GM23338 (cell line): ENCODE measurements at regions not wholly inside any gene's neighbourhood (a gene's known extent, or its start where the extent isn't known, plus 50 kb on each side); places are given as distances from the start of the nearest gene placed in this dataset.

Source experiments
- ATAC-seq: fragments of 200-7000 bp; cut with Tn5 transposase; 3 replicates; pipeline ENCODE4 v1.9.1; 2020
- DNase-seq: peaks from one replicate; pipeline ENCODE4 v3.0.0-alpha.2; 2015; ENCODE audit warnings: low spot score
- H2AFZ ChIP-seq: fragments of 200-600 bp; sonication (generic); 2 replicates; pipeline ENCODE4 v1.8.0; 2016; ENCODE audit warnings: antibody characterized with exemption, mild to moderate bottlenecking, moderate library complexity
- H3F3A ChIP-seq: fragments of 200-600 bp; sonication (generic); replicated peaks from 2 replicates; pipeline ENCODE4 v1.8.0; 2017; ENCODE audit warnings: antibody characterized with exemption, mixed run types, low read depth
- H3K27ac ChIP-seq: fragments of 200-600 bp; sonication (generic); 2 replicates; pipeline ENCODE4 v1.6.1; 2016; ENCODE audit warnings: low read depth
- H3K27me3 ChIP-seq: fragments of 200-600 bp; sonication (generic); 2 replicates; pipeline ENCODE4 v1.8.0; 2016; ENCODE audit warnings: mild to moderate bottlenecking, mixed run types, moderate library complexity; ENCODE audit not compliant: insufficient read depth
- H3K36me3 ChIP-seq: fragments of 200-600 bp; sonication (generic); 2 replicates; pipeline ENCODE4 v1.8.0; 2016; ENCODE audit warnings: mild to moderate bottlenecking; ENCODE audit not compliant: insufficient read depth
- H3K4me1 ChIP-seq: fragments of 200-600 bp; sonication (generic); 2 replicates; pipeline ENCODE4 v1.8.0; 2016; ENCODE audit warnings: mild to moderate bottlenecking, moderate library complexity; ENCODE audit not compliant: insufficient read depth
- H3K4me2 ChIP-seq: fragments of 200-600 bp; sonication (generic); 2 replicates; pipeline ENCODE4 v1.7.1; 2017; ENCODE audit warnings: mixed run types
- H3K4me3 ChIP-seq: fragments of 200-600 bp; sonication (generic); 2 replicates; pipeline ENCODE4 v1.6.1; 2016; ENCODE audit warnings: mixed run types
- H3K79me2 ChIP-seq: fragments of 200-600 bp; sonication (generic); replicated peaks from 2 replicates; pipeline ENCODE4 v1.8.0; 2017; ENCODE audit warnings: mild to moderate bottlenecking; ENCODE audit not compliant: insufficient read depth
- H3K9me2 ChIP-seq: fragments of 200-600 bp; sonication (generic); 2 replicates; pipeline ENCODE4 v1.8.0; 2017; ENCODE audit not compliant: insufficient read depth
- H4K20me1 ChIP-seq: fragments of 200-600 bp; sonication (generic); replicated peaks from 2 replicates; pipeline ENCODE4 v1.8.0; 2017; ENCODE audit warnings: mild to moderate bottlenecking; ENCODE audit not compliant: insufficient read depth
- H3K27ac Mint-ChIP-seq: 2 replicates; pipeline ENCODE4 v1.8.0; 2020; ENCODE audit warnings: inconsistent platforms, mild to moderate bottlenecking, moderate library complexity, mixed read lengths
- H3K27me3 Mint-ChIP-seq: 3 replicates; pipeline ENCODE4 v1.8.0; 2022; ENCODE audit warnings: low read depth, mild to moderate bottlenecking, moderate library complexity, mixed read lengths, inconsistent platforms; ENCODE audit not compliant: insufficient read depth, poor library complexity
- H3K36me3 Mint-ChIP-seq: 3 replicates; pipeline ENCODE4 v1.8.0; 2021; ENCODE audit warnings: low read depth, mild to moderate bottlenecking, inconsistent platforms, moderate library complexity, mixed read lengths
- H3K4me1 Mint-ChIP-seq: 3 replicates; pipeline ENCODE4 v1.8.0; 2020; ENCODE audit warnings: mild to moderate bottlenecking, inconsistent platforms, mixed read lengths
- H3K4me3 Mint-ChIP-seq: 3 replicates; pipeline ENCODE4 v1.8.0; 2021; ENCODE audit warnings: moderate library complexity, mild to moderate bottlenecking, inconsistent platforms, mixed read lengths
- H3K9me3 Mint-ChIP-seq: 3 replicates; pipeline ENCODE4 v1.8.0; 2020; ENCODE audit warnings: moderate library complexity, mild to moderate bottlenecking, inconsistent platforms, mixed read lengths
- CREB1 ChIP-seq: fragments of 250-450 bp; sonication (Bioruptor Pico); IDR thresholded peaks from 2 replicates; pipeline ENCODE4 v1.5.0; 2020; ENCODE audit warnings: low read depth, mild to moderate bottlenecking, moderate library complexity
- EZH2 ChIP-seq: fragments of 200-600 bp; sonication (generic); IDR thresholded peaks from one replicate; pipeline ENCODE4 v1.8.0; 2017; ENCODE audit warnings: antibody characterized with exemption, mild to moderate bottlenecking, low read depth; ENCODE audit not compliant: unreplicated experiment
- EZH2phosphoT487 ChIP-seq: fragments of 200-600 bp; sonication (generic); IDR thresholded peaks from one replicate; pipeline ENCODE4 v1.8.1; 2018; ENCODE audit warnings: antibody characterized with exemption; ENCODE audit not compliant: unreplicated experiment
- NANOG ChIP-seq: IDR thresholded peaks from 2 replicates; pipeline ENCODE4 v1.6.1; 2016; ENCODE audit warnings: antibody characterized with exemption, borderline replicate concordance
- ZNF114 ChIP-seq: fragments of 250-450 bp; sonication (Bioruptor Pico); IDR thresholded peaks from 2 replicates; pipeline ENCODE4 v1.5.0; 2020; ENCODE audit warnings: mild to moderate bottlenecking, moderate library complexity
- TF ChIP-seq, protein P1 (sequence below): IDR thresholded peaks from 2 replicates; pipeline ENCODE4 v1.6.1; 2016; ENCODE audit warnings: antibody characterized with exemption
- TF ChIP-seq, protein P2 (sequence below): fragments of 250-450 bp; sonication (Bioruptor Pico); IDR thresholded peaks from 2 replicates; pipeline ENCODE4 v1.5.0; 2020; ENCODE audit warnings: mild to moderate bottlenecking, moderate library complexity
- TF ChIP-seq, protein P3 (sequence below), 2 experiments: fragments of 200-600 bp in 1 of 2; sonication (generic) in 1 of 2; conservative IDR thresholded peaks; 2 replicates each; pipeline versions ENCODE4 v1.5.1 to v1.6.1; 2016 to 2017; ENCODE audit warnings: antibody characterized with exemption in 2 of 2, low read depth in 2 of 2, mild to moderate bottlenecking in 2 of 2, moderate library complexity in 1 of 2

DNA sequence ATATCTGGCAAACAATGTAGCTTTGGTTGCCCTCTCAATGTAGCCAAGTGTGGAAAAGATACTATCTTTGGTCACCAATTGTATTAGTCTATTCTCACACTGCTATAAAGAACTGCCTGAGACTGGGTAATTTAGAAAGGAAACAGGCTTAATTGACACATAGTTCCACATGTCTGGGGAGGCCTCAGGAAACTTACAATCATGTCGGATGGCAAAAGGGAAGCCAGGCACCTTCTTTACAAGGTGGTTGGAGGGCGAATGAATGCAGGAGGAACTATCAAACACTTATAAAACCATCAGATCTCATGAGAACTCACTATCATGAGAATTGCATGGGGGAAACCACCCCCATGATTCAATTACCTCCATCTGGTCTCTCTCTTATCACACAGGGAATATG, 133.1 kb upstream of the TBCA start (continued):
- TF ChIP-seq, protein P1, sequence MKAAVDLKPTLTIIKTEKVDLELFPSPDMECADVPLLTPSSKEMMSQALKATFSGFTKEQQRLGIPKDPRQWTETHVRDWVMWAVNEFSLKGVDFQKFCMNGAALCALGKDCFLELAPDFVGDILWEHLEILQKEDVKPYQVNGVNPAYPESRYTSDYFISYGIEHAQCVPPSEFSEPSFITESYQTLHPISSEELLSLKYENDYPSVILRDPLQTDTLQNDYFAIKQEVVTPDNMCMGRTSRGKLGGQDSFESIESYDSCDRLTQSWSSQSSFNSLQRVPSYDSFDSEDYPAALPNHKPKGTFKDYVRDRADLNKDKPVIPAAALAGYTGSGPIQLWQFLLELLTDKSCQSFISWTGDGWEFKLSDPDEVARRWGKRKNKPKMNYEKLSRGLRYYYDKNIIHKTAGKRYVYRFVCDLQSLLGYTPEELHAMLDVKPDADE: no peak
- no peak for TF ChIP-seq ZNF114
- no peak for TF ChIP-seq EZH2phosphoT487
- TF ChIP-seq EZH2: no peak
- TF ChIP-seq NANOG: no peak
- TF ChIP-seq, protein P2, sequence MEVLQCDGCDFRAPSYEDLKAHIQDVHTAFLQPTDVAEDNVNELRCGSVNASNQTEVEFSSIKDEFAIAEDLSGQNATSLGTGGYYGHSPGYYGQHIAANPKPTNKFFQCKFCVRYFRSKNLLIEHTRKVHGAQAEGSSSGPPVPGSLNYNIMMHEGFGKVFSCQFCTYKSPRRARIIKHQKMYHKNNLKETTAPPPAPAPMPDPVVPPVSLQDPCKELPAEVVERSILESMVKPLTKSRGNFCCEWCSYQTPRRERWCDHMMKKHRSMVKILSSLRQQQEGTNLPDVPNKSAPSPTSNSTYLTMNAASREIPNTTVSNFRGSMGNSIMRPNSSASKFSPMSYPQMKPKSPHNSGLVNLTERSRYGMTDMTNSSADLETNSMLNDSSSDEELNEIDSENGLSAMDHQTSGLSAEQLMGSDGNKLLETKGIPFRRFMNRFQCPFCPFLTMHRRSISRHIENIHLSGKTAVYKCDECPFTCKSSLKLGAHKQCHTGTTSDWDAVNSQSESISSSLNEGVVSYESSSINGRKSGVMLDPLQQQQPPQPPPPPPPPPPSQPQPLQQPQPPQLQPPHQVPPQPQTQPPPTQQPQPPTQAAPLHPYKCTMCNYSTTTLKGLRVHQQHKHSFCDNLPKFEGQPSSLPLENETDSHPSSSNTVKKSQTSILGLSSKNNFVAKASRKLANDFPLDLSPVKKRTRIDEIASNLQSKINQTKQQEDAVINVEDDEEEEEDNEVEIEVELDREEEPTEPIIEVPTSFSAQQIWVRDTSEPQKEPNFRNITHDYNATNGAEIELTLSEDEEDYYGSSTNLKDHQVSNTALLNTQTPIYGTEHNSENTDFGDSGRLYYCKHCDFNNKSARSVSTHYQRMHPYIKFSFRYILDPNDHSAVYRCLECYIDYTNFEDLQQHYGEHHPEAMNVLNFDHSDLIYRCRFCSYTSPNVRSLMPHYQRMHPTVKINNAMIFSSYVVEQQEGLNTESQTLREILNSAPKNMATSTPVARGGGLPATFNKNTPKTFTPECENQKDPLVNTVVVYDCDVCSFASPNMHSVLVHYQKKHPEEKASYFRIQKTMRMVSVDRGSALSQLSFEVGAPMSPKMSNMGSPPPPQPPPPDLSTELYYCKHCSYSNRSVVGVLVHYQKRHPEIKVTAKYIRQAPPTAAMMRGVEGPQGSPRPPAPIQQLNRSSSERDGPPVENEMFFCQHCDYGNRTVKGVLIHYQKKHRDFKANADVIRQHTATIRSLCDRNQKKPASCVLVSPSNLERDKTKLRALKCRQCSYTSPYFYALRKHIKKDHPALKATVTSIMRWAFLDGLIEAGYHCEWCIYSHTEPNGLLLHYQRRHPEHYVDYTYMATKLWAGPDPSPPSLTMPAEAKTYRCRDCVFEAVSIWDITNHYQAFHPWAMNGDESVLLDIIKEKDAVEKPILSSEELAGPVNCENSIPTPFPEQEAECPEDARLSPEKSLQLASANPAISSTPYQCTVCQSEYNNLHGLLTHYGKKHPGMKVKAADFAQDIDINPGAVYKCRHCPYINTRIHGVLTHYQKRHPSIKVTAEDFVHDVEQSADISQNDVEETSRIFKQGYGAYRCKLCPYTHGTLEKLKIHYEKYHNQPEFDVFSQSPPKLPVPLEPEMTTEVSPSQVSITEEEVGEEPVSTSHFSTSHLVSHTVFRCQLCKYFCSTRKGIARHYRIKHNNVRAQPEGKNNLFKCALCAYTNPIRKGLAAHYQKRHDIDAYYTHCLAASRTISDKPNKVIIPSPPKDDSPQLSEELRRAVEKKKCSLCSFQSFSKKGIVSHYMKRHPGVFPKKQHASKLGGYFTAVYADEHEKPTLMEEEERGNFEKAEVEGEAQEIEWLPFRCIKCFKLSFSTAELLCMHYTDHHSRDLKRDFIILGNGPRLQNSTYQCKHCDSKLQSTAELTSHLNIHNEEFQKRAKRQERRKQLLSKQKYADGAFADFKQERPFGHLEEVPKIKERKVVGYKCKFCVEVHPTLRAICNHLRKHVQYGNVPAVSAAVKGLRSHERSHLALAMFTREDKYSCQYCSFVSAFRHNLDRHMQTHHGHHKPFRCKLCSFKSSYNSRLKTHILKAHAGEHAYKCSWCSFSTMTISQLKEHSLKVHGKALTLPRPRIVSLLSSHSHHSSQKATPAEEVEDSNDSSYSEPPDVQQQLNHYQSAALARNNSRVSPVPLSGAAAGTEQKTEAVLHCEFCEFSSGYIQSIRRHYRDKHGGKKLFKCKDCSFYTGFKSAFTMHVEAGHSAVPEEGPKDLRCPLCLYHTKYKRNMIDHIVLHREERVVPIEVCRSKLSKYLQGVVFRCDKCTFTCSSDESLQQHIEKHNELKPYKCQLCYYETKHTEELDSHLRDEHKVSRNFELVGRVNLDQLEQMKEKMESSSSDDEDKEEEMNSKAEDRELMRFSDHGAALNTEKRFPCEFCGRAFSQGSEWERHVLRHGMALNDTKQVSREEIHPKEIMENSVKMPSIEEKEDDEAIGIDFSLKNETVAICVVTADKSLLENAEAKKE (CRISPR knock-in tag): no peak
- no peak for TF ChIP-seq CREB1

DNA sequence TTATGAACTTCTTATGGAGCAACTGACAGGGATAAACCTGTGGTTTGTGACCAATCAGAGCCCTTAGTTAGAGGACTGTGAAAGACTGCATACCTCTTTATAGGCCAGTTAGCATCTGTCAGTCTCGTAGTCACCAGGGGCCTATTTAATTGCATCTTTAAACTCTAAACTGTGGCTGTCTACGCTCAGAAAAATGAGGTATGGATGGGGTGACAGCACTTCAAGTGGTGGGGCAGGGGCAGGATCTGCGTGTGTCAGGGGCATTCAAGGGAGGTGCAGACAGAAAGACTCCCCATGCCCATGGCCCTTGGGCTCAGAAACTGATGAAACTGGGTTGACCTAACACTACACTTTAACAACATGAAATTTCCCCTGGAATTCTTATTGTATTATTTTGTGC, 132.6 kb upstream of the TBCA start:
- Histone ChIP-seq H3K4me1 (peaks cover 19% of the 10 kb centered on the region), H3K36me3 (no peaks in the 10 kb centered on the region), H3K27me3 (no peaks in the 10 kb centered on the region; the same call in 1 of the 2 replicates), H3K4me3 (no peak overlapping the region), H3K4me2 (no peak overlapping the region), H3K9me2 (no peaks in the 10 kb centered on the region; the same call in 1 of the 2 replicates), H3K79me2 (no peaks in the 10 kb centered on the region), H4K20me1 (no peaks in the 10 kb centered on the region), H3F3A (no peaks in the 10 kb centered on the region), H3K27ac (no peak overlapping the region), H2AFZ (no peak overlapping the region)
- Mint-ChIP-seq H3K4me3 (no peak overlapping the region), H3K4me1 (peaks cover 30% of the 10 kb centered on the region), H3K9me3 (no peaks in the 10 kb centered on the region), H3K36me3 (no peaks in the 10 kb centered on the region), H3K27me3 (peaks cover 2% of the 10 kb centered on the region), H3K27ac (no peak overlapping the region)
- DNase-seq (no peak), ATAC-seq (no peak)
- TF ChIP-seq, protein P3, sequence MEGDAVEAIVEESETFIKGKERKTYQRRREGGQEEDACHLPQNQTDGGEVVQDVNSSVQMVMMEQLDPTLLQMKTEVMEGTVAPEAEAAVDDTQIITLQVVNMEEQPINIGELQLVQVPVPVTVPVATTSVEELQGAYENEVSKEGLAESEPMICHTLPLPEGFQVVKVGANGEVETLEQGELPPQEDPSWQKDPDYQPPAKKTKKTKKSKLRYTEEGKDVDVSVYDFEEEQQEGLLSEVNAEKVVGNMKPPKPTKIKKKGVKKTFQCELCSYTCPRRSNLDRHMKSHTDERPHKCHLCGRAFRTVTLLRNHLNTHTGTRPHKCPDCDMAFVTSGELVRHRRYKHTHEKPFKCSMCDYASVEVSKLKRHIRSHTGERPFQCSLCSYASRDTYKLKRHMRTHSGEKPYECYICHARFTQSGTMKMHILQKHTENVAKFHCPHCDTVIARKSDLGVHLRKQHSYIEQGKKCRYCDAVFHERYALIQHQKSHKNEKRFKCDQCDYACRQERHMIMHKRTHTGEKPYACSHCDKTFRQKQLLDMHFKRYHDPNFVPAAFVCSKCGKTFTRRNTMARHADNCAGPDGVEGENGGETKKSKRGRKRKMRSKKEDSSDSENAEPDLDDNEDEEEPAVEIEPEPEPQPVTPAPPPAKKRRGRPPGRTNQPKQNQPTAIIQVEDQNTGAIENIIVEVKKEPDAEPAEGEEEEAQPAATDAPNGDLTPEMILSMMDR (conservative IDR thresholded peaks at IDR 0.05; ENCODE audit: low read depth in 2 of 2): no peak
- TF ChIP-seq, protein P2 (CRISPR knock-in tag): no peak
